ENCODE measurements at regions not wholly inside any gene's neighbourhood (a gene's known extent, or its start where the extent isn't known, plus 50 kb on each side); places are given as distances from the start of the nearest gene placed in this dataset.

GRCh38 chrX:22660756-22661155 is 339.0 kb upstream of the DDX53 start:
- no peak for TF ChIP-seq CTCF (IDR thresholded peaks at IDR 0.05; ENCODE audit: insufficient read depth, low read length, severe bottlenecking)
- H3K27me3 ChIP-seq (ENCODE audit: control insufficient read depth, insufficient read depth, low read length) = no peaks in the 10 kb centered on the region
- H3K36me3 ChIP-seq (ENCODE audit: control insufficient read depth, insufficient read depth, low read length) = no peaks in the 10 kb centered on the region
- FAIRE-seq (no peak), DNase-seq (ENCODE audit: low read depth) (no peak)
- no peak overlapping the region for H3K4me3 ChIP-seq (ENCODE audit: low read depth, low read length)

- DNase-seq (ENCODE audit: low read depth) = peak; percentile 68
- H3K27me3 ChIP-seq (ENCODE audit: control insufficient read depth, insufficient read depth, low read length) = no peaks in the 10 kb centered on the region
- no peak overlapping the region for H3K4me3 ChIP-seq (ENCODE audit: low read depth, low read length)
- FAIRE-seq = no peak
- no peaks in the 10 kb centered on the region for H3K36me3 ChIP-seq (ENCODE audit: control insufficient read depth, insufficient read depth, low read length)
- TF ChIP-seq CTCF (IDR thresholded peaks at IDR 0.05; ENCODE audit: insufficient read depth, low read length, severe bottlenecking) = no peak
Measured at GRCh38 chrX:22662776-22663175, 337.0 kb upstream of the DDX53 start.

- no peak for TF ChIP-seq CTCF (IDR thresholded peaks at IDR 0.05; ENCODE audit: insufficient read depth, low read length, severe bottlenecking)
- no peak for DNase-seq (ENCODE audit: low read depth)
Measured at GRCh38 chrX:22664826-22665225, 334.9 kb upstream of the DDX53 start.

GRCh38 chrX:22665818-22666217 is 333.9 kb upstream of the DDX53 start:
- DNase-seq (ENCODE audit: low read depth) (peak; percentile 13), FAIRE-seq (no peak)
- Histone ChIP-seq H3K27me3 (ENCODE audit: control insufficient read depth, insufficient read depth, low read length) (no peaks in the 10 kb centered on the region), H3K36me3 (ENCODE audit: control insufficient read depth, insufficient read depth, low read length) (no peaks in the 10 kb centered on the region), H3K4me3 (ENCODE audit: low read depth, low read length) (no peak overlapping the region)
- no peak for TF ChIP-seq CTCF (IDR thresholded peaks at IDR 0.05; ENCODE audit: insufficient read depth, low read length, severe bottlenecking)

More at GRCh38 chrX:22664826-22665225, 334.9 kb upstream of the DDX53 start:
- Histone ChIP-seq H3K27me3 (ENCODE audit: control insufficient read depth, insufficient read depth, low read length) (no peaks in the 10 kb centered on the region), H3K36me3 (ENCODE audit: control insufficient read depth, insufficient read depth, low read length) (no peaks in the 10 kb centered on the region), H3K4me3 (ENCODE audit: low read depth, low read length) (no peak overlapping the region)
- no peak for FAIRE-seq

GRCh38 chrX:22666441-22666840 is 333.3 kb upstream of the DDX53 start:
- peak; percentile 33 for TF ChIP-seq CTCF (IDR thresholded peaks at IDR 0.05; ENCODE audit: insufficient read depth, low read length, severe bottlenecking)
- Histone ChIP-seq H3K36me3 (ENCODE audit: control insufficient read depth, insufficient read depth, low read length) (no peaks in the 10 kb centered on the region), H3K27me3 (ENCODE audit: control insufficient read depth, insufficient read depth, low read length) (no peaks in the 10 kb centered on the region), H3K4me3 (ENCODE audit: low read depth, low read length) (no peak overlapping the region)
- FAIRE-seq = no peak
- DNase-seq (ENCODE audit: low read depth) = no peak

GRCh38 chrX:22674932-22675331 is 324.8 kb upstream of the DDX53 start:
- no peak for DNase-seq (ENCODE audit: low read depth)
- no peak for FAIRE-seq
- no peak overlapping the region for H3K4me3 ChIP-seq (ENCODE audit: low read depth, low read length)
- no peaks in the 10 kb centered on the region for H3K36me3 ChIP-seq (ENCODE audit: control insufficient read depth, insufficient read depth, low read length)
- no peak for TF ChIP-seq CTCF (IDR thresholded peaks at IDR 0.05; ENCODE audit: insufficient read depth, low read length, severe bottlenecking)
- no peaks in the 10 kb centered on the region for H3K27me3 ChIP-seq (ENCODE audit: control insufficient read depth, insufficient read depth, low read length)

Measured in bronchial epithelial cell (primary cell).